ENCODE measurements at regions not wholly inside any gene's neighbourhood (a gene's known extent, or its start where the extent isn't known, plus 50 kb on each side); places are given as distances from the start of the nearest gene placed in this dataset.

DNA sequence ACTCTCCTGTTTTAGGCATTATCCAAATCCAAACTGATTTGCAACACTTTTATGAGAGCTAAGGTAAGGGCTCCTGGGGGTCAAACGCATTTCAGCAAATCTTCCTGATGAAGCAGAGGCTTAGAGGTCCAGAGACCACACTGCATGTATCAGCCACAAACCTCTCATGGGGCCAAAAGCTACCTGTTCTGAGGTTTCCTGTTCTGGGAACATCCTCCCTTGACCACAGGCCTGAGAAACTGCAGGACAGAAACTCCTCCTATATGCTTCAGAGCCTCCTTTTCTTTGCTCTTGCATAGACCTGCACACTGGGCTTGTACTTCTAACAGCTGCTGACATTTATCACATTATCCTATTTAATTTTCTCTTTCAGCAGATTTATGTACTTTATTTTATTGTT is 92.6 kb downstream of the OR2K2 start:
- TF ChIP-seq, protein P1, sequence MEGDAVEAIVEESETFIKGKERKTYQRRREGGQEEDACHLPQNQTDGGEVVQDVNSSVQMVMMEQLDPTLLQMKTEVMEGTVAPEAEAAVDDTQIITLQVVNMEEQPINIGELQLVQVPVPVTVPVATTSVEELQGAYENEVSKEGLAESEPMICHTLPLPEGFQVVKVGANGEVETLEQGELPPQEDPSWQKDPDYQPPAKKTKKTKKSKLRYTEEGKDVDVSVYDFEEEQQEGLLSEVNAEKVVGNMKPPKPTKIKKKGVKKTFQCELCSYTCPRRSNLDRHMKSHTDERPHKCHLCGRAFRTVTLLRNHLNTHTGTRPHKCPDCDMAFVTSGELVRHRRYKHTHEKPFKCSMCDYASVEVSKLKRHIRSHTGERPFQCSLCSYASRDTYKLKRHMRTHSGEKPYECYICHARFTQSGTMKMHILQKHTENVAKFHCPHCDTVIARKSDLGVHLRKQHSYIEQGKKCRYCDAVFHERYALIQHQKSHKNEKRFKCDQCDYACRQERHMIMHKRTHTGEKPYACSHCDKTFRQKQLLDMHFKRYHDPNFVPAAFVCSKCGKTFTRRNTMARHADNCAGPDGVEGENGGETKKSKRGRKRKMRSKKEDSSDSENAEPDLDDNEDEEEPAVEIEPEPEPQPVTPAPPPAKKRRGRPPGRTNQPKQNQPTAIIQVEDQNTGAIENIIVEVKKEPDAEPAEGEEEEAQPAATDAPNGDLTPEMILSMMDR (IDR thresholded peaks at IDR 0.05): no peak
- no peak for TF ChIP-seq EP300 (IDR thresholded peaks at IDR 0.05)
- H3K4me1 ChIP-seq: peaks cover 0 to 30% (median 6%) of the 10 kb centered on the region in 4 donors

DNA sequence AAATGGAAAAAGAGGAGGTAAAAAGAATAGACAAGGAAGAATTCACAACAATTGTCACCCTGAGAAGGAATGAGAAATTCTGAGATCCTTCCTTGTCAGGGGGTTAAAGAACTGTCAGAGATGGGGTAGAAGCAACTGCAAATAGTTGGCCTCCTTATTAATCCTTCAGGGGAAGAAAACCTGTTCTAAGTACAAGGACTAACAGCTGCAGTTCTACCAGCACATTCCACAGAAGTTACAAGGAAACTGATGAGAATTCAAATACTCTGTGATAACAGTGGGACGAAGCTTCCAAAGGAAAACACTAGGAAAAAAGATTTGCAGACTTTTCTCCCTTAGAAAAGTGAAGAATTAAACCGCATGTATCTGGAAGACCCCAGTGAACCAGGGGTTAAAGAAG is 93.7 kb downstream of the OR2K2 start:
- Histone ChIP-seq H3K27me3 (no peaks in the 10 kb centered on the region), H3K36me3 (no peaks in the 10 kb centered on the region), H3K4me3 (no peak overlapping the region), H3K27ac (no peak overlapping the region), H3K9me3 (no peaks in the 10 kb centered on the region), H3K4me1 (peaks cover 0 to 37% (median 7%) of the 10 kb centered on the region in 4 donors)
- 58 to 59% methylated on average over 2 of the region's 2 CpGs for WGBS, 2 donors
- no peak for DNase-seq (ENCODE audit: low spot score in 2 of 2)
- TF ChIP-seq EP300 (IDR thresholded peaks at IDR 0.05): no peak
- TF ChIP-seq, protein P1 (IDR thresholded peaks at IDR 0.05): no peak
- no peak for TF ChIP-seq POLR2A (IDR thresholded peaks at IDR 0.05)

More for the DNA sequence above, 92.6 kb downstream of the OR2K2 start:
- H3K9me3 ChIP-seq: no peaks in the 10 kb centered on the region
- no peaks in the 10 kb centered on the region for H3K36me3 ChIP-seq
- no peaks in the 10 kb centered on the region for H3K27me3 ChIP-seq
- WGBS, 2 donors: 71 to 91% methylated on average over 1 of the region's 1 CpG
- no peak overlapping the region for H3K4me3 ChIP-seq
- DNase-seq (ENCODE audit: low spot score in 2 of 2): no peak
- no peak overlapping the region for H3K27ac ChIP-seq

DNA sequence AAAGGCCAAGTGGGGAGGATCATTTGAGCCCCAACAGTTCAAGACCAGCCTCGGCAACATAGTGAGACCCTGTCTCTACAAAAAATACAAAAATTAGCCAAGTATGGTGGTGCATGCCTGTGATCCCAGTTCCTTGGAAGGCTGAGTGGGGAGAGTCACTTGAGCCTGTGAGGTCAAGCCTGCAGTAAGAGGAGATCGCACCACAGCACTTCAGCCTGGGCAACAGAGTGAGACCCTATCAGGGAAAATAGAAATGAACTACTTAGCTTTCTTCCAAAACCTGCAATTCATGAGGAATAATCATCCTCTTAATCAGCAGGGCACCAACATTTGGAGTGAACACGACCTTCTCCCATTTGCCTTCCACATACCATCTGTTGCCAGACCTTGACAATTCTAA is 96.1 kb downstream of the OR2K2 start:
- Histone ChIP-seq H3K4me1 (peaks cover 0 to 37% (median 7%) of the 10 kb centered on the region in 4 donors), H3K36me3 (no peaks in the 10 kb centered on the region), H3K4me3 (no peak overlapping the region), H3K27me3 (no peaks in the 10 kb centered on the region), H3K9me3 (no peaks in the 10 kb centered on the region), H3K27ac (no peak overlapping the region)
- no peak for TF ChIP-seq POLR2A (IDR thresholded peaks at IDR 0.05)
- 76 to 77% methylated on average over 3 of the region's 3 CpGs for WGBS, 2 donors
- DNase-seq (ENCODE audit: low spot score in 2 of 2): no peak

DNA sequence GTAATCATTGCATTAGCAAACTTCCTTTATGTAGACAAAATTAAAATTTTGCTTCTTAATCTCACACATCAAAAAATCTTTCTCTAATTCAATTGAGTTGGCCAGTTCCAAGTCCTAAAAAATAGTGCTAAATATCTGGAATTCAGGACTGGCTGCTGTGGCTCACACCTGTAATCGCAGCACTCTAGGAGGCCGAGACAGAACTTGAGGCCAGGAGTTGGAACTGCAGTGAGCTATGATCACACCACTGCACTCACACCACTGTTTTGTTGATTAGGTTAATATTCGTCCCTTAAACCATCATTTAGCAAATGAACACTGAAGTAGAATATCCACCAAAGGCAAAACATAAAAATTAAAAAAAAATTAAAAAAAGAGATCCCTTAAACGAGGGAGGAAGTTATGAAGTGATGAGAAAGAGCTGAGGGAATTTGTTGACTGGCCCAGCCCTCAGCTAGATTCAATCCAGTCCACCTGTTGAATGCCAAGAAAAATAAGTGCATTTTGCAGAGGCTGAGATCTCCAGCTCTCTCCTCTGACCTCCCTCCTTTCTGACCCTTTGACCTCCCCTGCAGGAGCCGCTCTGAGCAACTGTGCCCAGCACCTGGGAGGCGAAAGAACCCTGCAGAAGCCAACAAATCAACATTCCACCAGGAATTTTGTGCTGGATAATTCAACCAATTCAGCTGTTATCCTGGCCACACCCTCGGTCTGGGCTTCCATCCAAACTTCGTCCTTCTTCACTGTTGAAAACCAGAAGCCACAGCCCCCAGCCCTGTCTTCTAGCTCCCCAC is 96.8 kb downstream of the OR2K2 start:
- TF ChIP-seq POLR2A (IDR thresholded peaks at IDR 0.05): no peak
- TF ChIP-seq EP300 (IDR thresholded peaks at IDR 0.05): no peak
- TF ChIP-seq, protein P1 (IDR thresholded peaks at IDR 0.05): no peak
- peaks cover 0 to 37% (median 7%) of the 10 kb centered on the region in 4 donors for H3K4me1 ChIP-seq
- no peak overlapping the region for H3K4me3 ChIP-seq
- no peaks in the 10 kb centered on the region for H3K27me3 ChIP-seq
- H3K9me3 ChIP-seq: no peaks in the 10 kb centered on the region
- WGBS, 2 donors: 33 to 40% methylated on average over 8 of the region's 8 CpGs
- peak; percentile 22 to 28 for DNase-seq (ENCODE audit: low spot score in 2 of 2)
- no peaks in the 10 kb centered on the region for H3K36me3 ChIP-seq
- H3K27ac ChIP-seq: peak overlapping the region in 2 of 4 donors; percentile 63 to 66

DNA sequence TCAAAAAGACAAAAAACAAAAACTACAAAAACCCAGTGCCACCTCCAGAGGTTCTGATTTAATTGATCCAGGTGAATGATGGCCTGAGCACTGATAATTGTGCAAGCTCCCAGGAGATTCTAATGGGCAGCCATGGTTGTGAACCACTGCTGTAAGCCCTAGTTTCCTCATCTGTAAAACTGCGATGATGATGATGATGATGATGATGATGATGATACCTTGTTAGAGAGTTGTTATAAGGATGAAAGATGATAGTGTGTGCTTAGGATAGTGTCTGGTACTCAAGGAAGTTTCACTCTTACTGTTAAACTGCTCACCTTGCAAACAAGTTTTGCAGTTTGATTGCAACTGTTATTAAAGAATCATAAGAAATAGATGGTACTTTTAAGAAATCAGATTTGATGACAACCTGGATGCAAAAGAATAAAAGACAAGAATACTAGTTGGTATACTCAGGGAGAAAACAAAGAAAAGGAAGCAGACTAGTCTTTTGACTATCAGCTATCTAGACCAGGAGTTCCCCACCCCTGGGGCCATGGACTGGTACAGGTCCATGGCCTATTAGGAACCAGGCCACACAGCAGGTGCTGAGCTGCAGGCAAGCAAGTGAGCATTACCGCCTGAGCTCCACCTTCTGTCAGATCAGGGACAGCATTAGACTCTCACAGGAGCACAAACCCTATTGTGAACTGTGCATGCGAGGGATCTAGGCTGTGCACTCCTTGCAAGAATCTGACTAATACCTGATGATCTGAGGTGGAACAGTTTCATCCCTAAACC is 98.0 kb downstream of the OR2K2 start:
- Histone ChIP-seq H3K4me1 (peaks cover 0 to 31% (median 7%) of the 10 kb centered on the region in 4 donors), H3K36me3 (no peaks in the 10 kb centered on the region), H3K27me3 (no peaks in the 10 kb centered on the region), H3K9me3 (no peaks in the 10 kb centered on the region), H3K27ac (peak overlapping the region in 2 of 4 donors; percentile 63 to 66), H3K4me3 (no peak overlapping the region)
- DNase-seq (ENCODE audit: low spot score in 2 of 2): no peak
- WGBS, 2 donors: 61 to 84% methylated on average over 3 of the region's 3 CpGs
- TF ChIP-seq EP300 (IDR thresholded peaks at IDR 0.05) (no peak), POLR2A (IDR thresholded peaks at IDR 0.05) (no peak)
- TF ChIP-seq, protein P1 (IDR thresholded peaks at IDR 0.05): no peak
